ENCODE measurements at regions not wholly inside any gene's neighbourhood (a gene's known extent, or its start where the extent isn't known, plus 50 kb on each side); places are given as distances from the start of the nearest gene placed in this dataset.

DNA sequence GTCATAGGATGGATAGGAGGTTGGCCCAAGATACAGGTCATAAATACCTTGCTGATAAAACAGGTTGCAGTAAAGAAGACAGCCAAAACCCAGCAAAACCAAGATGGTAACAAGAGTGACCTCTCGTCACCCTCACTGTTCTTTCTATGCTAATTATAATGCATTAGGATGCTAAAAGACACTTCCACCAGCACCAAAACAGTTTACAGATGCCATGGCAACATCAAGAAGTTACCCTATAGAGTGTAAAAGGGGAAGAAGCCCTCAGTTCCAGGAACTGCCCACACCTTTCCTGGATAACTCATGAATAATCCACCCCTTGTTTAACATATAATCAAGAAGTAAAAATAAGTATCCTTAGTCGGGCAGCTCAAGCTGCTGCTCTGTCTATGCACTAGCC, 671.9 kb downstream of the PTPRC start:
- H3K4me1 ChIP-seq (ENCODE audit: insufficient read depth, low read length), result no peaks in the 10 kb centered on the region
- no peak overlapping the region for H3K4me3 ChIP-seq (replicated peaks in 1 of 3; ENCODE audit: insufficient read depth in 1 of 3, low read depth in 2 of 3, low read length in 3 of 3)
- H4K20me1 ChIP-seq (ENCODE audit: insufficient read depth, low read length), result no peaks in the 10 kb centered on the region
- ATAC-seq (no peak), FAIRE-seq (no peak), DNase-seq (ENCODE audit: low spot score) (no peak)
- in situ Hi-C loops (cut with HindIII; ENCODE audit: extremely low pct_ligation_motif_present, low pct_unique_long_range_greater_than_20kb) (no loop called here), intact Hi-C loops (cut with micrococcal nuclease; ENCODE audit: unreplicated experiment) (no loop called here)
- WGBS (ENCODE audit: low lambda C conversion rate), result 32% methylated on average over 2 of the region's 2 CpGs
- H3K27ac ChIP-seq (ENCODE audit: extremely low read length, insufficient read depth, low read length), result no peak overlapping the region
- no peak overlapping the region for H3K4me2 ChIP-seq (ENCODE audit: low read depth, low read length)
- TF ChIP-seq ZSCAN12 (CRISPR knock-in tag; IDR thresholded peaks at IDR 0.05) (no peak), ZNF260 (CRISPR knock-in tag; IDR thresholded peaks at IDR 0.05; ENCODE audit: borderline replicate concordance, low read depth) (no peak), U2AF2 (IDR thresholded peaks at IDR 0.05; ENCODE audit: low read depth, low read length) (no peak), KMT2B (CRISPR knock-in tag; IDR thresholded peaks at IDR 0.05) (no peak), SYNCRIP (IDR thresholded peaks at IDR 0.05; ENCODE audit: insufficient read depth, low read depth, low read length) (no peak), CBX5 (CRISPR knock-in tag; IDR thresholded peaks at IDR 0.05; ENCODE audit: borderline replicate concordance) (no peak)
- TF ChIP-seq, protein P1, sequence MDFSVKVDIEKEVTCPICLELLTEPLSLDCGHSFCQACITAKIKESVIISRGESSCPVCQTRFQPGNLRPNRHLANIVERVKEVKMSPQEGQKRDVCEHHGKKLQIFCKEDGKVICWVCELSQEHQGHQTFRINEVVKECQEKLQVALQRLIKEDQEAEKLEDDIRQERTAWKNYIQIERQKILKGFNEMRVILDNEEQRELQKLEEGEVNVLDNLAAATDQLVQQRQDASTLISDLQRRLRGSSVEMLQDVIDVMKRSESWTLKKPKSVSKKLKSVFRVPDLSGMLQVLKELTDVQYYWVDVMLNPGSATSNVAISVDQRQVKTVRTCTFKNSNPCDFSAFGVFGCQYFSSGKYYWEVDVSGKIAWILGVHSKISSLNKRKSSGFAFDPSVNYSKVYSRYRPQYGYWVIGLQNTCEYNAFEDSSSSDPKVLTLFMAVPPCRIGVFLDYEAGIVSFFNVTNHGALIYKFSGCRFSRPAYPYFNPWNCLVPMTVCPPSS (IDR thresholded peaks at IDR 0.05), result no peak
- TF ChIP-seq, protein P2, sequence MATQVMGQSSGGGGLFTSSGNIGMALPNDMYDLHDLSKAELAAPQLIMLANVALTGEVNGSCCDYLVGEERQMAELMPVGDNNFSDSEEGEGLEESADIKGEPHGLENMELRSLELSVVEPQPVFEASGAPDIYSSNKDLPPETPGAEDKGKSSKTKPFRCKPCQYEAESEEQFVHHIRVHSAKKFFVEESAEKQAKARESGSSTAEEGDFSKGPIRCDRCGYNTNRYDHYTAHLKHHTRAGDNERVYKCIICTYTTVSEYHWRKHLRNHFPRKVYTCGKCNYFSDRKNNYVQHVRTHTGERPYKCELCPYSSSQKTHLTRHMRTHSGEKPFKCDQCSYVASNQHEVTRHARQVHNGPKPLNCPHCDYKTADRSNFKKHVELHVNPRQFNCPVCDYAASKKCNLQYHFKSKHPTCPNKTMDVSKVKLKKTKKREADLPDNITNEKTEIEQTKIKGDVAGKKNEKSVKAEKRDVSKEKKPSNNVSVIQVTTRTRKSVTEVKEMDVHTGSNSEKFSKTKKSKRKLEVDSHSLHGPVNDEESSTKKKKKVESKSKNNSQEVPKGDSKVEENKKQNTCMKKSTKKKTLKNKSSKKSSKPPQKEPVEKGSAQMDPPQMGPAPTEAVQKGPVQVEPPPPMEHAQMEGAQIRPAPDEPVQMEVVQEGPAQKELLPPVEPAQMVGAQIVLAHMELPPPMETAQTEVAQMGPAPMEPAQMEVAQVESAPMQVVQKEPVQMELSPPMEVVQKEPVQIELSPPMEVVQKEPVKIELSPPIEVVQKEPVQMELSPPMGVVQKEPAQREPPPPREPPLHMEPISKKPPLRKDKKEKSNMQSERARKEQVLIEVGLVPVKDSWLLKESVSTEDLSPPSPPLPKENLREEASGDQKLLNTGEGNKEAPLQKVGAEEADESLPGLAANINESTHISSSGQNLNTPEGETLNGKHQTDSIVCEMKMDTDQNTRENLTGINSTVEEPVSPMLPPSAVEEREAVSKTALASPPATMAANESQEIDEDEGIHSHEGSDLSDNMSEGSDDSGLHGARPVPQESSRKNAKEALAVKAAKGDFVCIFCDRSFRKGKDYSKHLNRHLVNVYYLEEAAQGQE (IDR thresholded peaks at IDR 0.05; ENCODE audit: borderline replicate concordance in 1 of 2, low read depth in 1 of 2, low read length in 2 of 2), result no peak
- no peaks in the 10 kb centered on the region for H3K27me3 ChIP-seq (ENCODE audit: control insufficient read depth in 1 of 2, insufficient read depth in 2 of 2, low read length in 2 of 2)
- no peak overlapping the region for H3K9ac ChIP-seq (ENCODE audit: insufficient read depth, low read depth, low read length)
- POLR2A ChIA-PET, result no interaction called here
- H3K9me3 ChIP-seq (ENCODE audit: low read length), result no peaks in the 10 kb centered on the region
- H3K36me3 ChIP-seq (replicated peaks in 1 of 2; ENCODE audit: control insufficient read depth in 1 of 2, insufficient read depth in 2 of 2, low read length in 2 of 2), result no peaks in the 10 kb centered on the region
- no TSS peak for BruUV-seq (replicated peaks)
- no peaks in the 10 kb centered on the region for H3K79me2 ChIP-seq (ENCODE audit: insufficient read depth, low read length)
- CTCF ChIA-PET (ENCODE audit: low intra/inter-chr PET ratio, low total read pairs), result no interaction called here
- no peak overlapping the region for H2AFZ ChIP-seq (ENCODE audit: low read length)
